Retina (tissue), 1 donor: ENCODE measurements at regions not wholly inside any gene's neighbourhood (a gene's known extent, or its start where the extent isn't known, plus 50 kb on each side); places are given as distances from the start of the nearest gene placed in this dataset.
"Not testable (repeated sequence)": the region's sequence is repeated elsewhere in the genome, so short reads cannot be mapped to it uniquely, and the experiment has no call there.

Experiments used
- DNase-seq: peaks from one replicate; pipeline ENCODE4 v3.0.0-alpha.2; 2016

GRCh38 chr21:28696844-28697410 is 295.8 kb downstream of the LTN1 start:
- no peak for DNase-seq

GRCh38 chr21:28693476-28693875 is 299.2 kb downstream of the LTN1 start:
- no peak for DNase-seq

- no peak for DNase-seq
These were observed 302.5 kb downstream of the LTN1 start for GRCh38 chr21:28690196-28690595.

- no peak for DNase-seq
These were observed 304.3 kb downstream of the LTN1 start for GRCh38 chr21:28688381-28688780.

GRCh38 chr21:28687586-28687985 is 305.1 kb downstream of the LTN1 start:
- no peak for DNase-seq

GRCh38 chr21:28683982-28684752 is 308.5 kb downstream of the LTN1 start:
- DNase-seq: no peak

- DNase-seq: not testable (repeated sequence)
These were observed 309.8 kb downstream of the LTN1 start for GRCh38 chr21:28682884-28683283.

- not testable (repeated sequence) for DNase-seq
These were observed 315.6 kb downstream of the LTN1 start for GRCh38 chr21:28677096-28677495.

- no peak for DNase-seq
These were observed 317.2 kb downstream of the LTN1 start for GRCh38 chr21:28675331-28676041.

GRCh38 chr21:28674763-28675162 is 317.9 kb downstream of the LTN1 start:
- no peak for DNase-seq

GRCh38 chr21:28671549-28672195 is 321.0 kb downstream of the LTN1 start:
- DNase-seq: no peak

- DNase-seq: no peak
These were observed 322.6 kb downstream of the LTN1 start for GRCh38 chr21:28669971-28670653.

- DNase-seq: no peak
These were observed 323.4 kb downstream of the LTN1 start for GRCh38 chr21:28669321-28669720.

- DNase-seq: no peak
These were observed 328.9 kb downstream of the LTN1 start for GRCh38 chr21:28663754-28664153.

- DNase-seq: no peak
These were observed 329.5 kb downstream of the LTN1 start for GRCh38 chr21:28663111-28663693.

GRCh38 chr21:28657566-28657965 is 335.1 kb downstream of the LTN1 start:
- no peak for DNase-seq

- DNase-seq: no peak
These were observed 337.2 kb downstream of the LTN1 start for GRCh38 chr21:28655471-28655870.

- no peak for DNase-seq
These were observed 338.3 kb downstream of the LTN1 start for GRCh38 chr21:28654406-28654805.

GRCh38 chr21:28644762-28645161 is 347.9 kb downstream of the LTN1 start:
- DNase-seq: no peak

- no peak for DNase-seq
These were observed 349.8 kb downstream of the LTN1 start for GRCh38 chr21:28642891-28643290.

- no peak for DNase-seq
These were observed 350.9 kb downstream of the LTN1 start for GRCh38 chr21:28641731-28642130.

- no peak for DNase-seq
These were observed 352.4 kb downstream of the LTN1 start for GRCh38 chr21:28640326-28640725.

GRCh38 chr21:28639737-28640136 is 352.9 kb downstream of the LTN1 start:
- no peak for DNase-seq
